ENCODE measurements at regions not wholly inside any gene's neighbourhood (a gene's known extent, or its start where the extent isn't known, plus 50 kb on each side); places are given as distances from the start of the nearest gene placed in this dataset.

GRCh38 chr4:45629717-45630116 is 494.1 kb downstream of the GABRG1 start:
- BruUV-seq (replicated peaks) = no TSS peak
- no peaks in the 10 kb centered on the region for H3K4me1 Mint-ChIP-seq (ENCODE audit: low read depth, unreplicated experiment)
- H3K9me3 Mint-ChIP-seq (ENCODE audit: unreplicated experiment) = no peaks in the 10 kb centered on the region
- H3K36me3 ChIP-seq (ENCODE audit: control insufficient read depth, insufficient read depth, low read length) = no peaks in the 10 kb centered on the region
- H3K4me3 Mint-ChIP-seq (ENCODE audit: unreplicated experiment) = no peak overlapping the region
- H3K27ac Mint-ChIP-seq (ENCODE audit: unreplicated experiment) = no peak overlapping the region
- no peak for DNase-seq
- intact Hi-C loops (cut with micrococcal nuclease; ENCODE audit: unreplicated experiment) = no loop called here
- H3K36me3 Mint-ChIP-seq (ENCODE audit: insufficient read depth, unreplicated experiment) = no peaks in the 10 kb centered on the region
- no peaks in the 10 kb centered on the region for H3K4me1 ChIP-seq
- no peaks in the 10 kb centered on the region for H3K27me3 Mint-ChIP-seq (ENCODE audit: insufficient read depth, unreplicated experiment)
- POLR2A ChIA-PET = no interaction called here
- no peak for TF ChIP-seq CTCF (IDR thresholded peaks at IDR 0.05; ENCODE audit: insufficient read depth in 1 of 2, low read depth in 1 of 2, low read length in 1 of 2, severe bottlenecking in 1 of 2, unreplicated experiment in 1 of 2)
- no peaks in the 10 kb centered on the region for H3K27me3 ChIP-seq (replicated peaks; ENCODE audit: control insufficient read depth, insufficient read depth, low read length)
- no peaks in the 10 kb centered on the region for H3K9me3 ChIP-seq
- no peak overlapping the region for H3K4me3 ChIP-seq (ENCODE audit: low read depth, low read length)
- CTCF ChIA-PET = no interaction called here

GRCh38 chr4:45621971-45622370 is 501.9 kb downstream of the GABRG1 start:
- no peaks in the 10 kb centered on the region for H3K9me3 Mint-ChIP-seq (ENCODE audit: unreplicated experiment)
- Histone ChIP-seq H3K4me1 (no peaks in the 10 kb centered on the region), H3K9me3 (no peaks in the 10 kb centered on the region), H3K4me3 (ENCODE audit: low read depth, low read length) (no peak overlapping the region), H3K36me3 (ENCODE audit: control insufficient read depth, insufficient read depth, low read length) (no peaks in the 10 kb centered on the region), H3K27me3 (replicated peaks; ENCODE audit: control insufficient read depth, insufficient read depth, low read length) (no peaks in the 10 kb centered on the region)
- intact Hi-C loops (cut with micrococcal nuclease; ENCODE audit: unreplicated experiment) = no loop called here
- no peaks in the 10 kb centered on the region for H3K27me3 Mint-ChIP-seq (ENCODE audit: insufficient read depth, unreplicated experiment)
- H3K27ac Mint-ChIP-seq (ENCODE audit: unreplicated experiment) = no peak overlapping the region
- ChIA-PET CTCF (no interaction called here), POLR2A (no interaction called here)
- no peaks in the 10 kb centered on the region for H3K36me3 Mint-ChIP-seq (ENCODE audit: insufficient read depth, unreplicated experiment)
- BruUV-seq (replicated peaks) = no TSS peak
- TF ChIP-seq CTCF (IDR thresholded peaks at IDR 0.05; ENCODE audit: insufficient read depth in 1 of 2, low read depth in 1 of 2, low read length in 1 of 2, severe bottlenecking in 1 of 2, unreplicated experiment in 1 of 2) = no peak
- no peak overlapping the region for H3K4me3 Mint-ChIP-seq (ENCODE audit: unreplicated experiment)
- no peaks in the 10 kb centered on the region for H3K4me1 Mint-ChIP-seq (ENCODE audit: low read depth, unreplicated experiment)
- no peak for DNase-seq

GRCh38 chr4:45620808-45621207 is 503.0 kb downstream of the GABRG1 start:
- no peaks in the 10 kb centered on the region for H3K36me3 ChIP-seq (ENCODE audit: control insufficient read depth, insufficient read depth, low read length)
- no TSS peak for BruUV-seq (replicated peaks)
- H3K27me3 ChIP-seq (replicated peaks; ENCODE audit: control insufficient read depth, insufficient read depth, low read length) = no peaks in the 10 kb centered on the region
- Mint-ChIP-seq H3K4me3 (ENCODE audit: unreplicated experiment) (no peak overlapping the region), H3K27me3 (ENCODE audit: insufficient read depth, unreplicated experiment) (no peaks in the 10 kb centered on the region), H3K27ac (ENCODE audit: unreplicated experiment) (no peak overlapping the region), H3K4me1 (ENCODE audit: low read depth, unreplicated experiment) (no peaks in the 10 kb centered on the region), H3K36me3 (ENCODE audit: insufficient read depth, unreplicated experiment) (no peaks in the 10 kb centered on the region), H3K9me3 (ENCODE audit: unreplicated experiment) (no peaks in the 10 kb centered on the region)
- intact Hi-C loops (cut with micrococcal nuclease; ENCODE audit: unreplicated experiment) = no loop called here
- no peak for DNase-seq
- no peaks in the 10 kb centered on the region for H3K4me1 ChIP-seq
- TF ChIP-seq CTCF (IDR thresholded peaks at IDR 0.05; ENCODE audit: insufficient read depth in 1 of 2, low read depth in 1 of 2, low read length in 1 of 2, severe bottlenecking in 1 of 2, unreplicated experiment in 1 of 2) = no peak
- no peak overlapping the region for H3K4me3 ChIP-seq (ENCODE audit: low read depth, low read length)
- CTCF ChIA-PET = no interaction called here
- no peaks in the 10 kb centered on the region for H3K9me3 ChIP-seq
- POLR2A ChIA-PET = no interaction called here

All from Caco-2 (cell line).